Epidermal melanocyte (primary cell): ENCODE measurements at regions not wholly inside any gene's neighbourhood (a gene's known extent, or its start where the extent isn't known, plus 50 kb on each side); places are given as distances from the start of the nearest gene placed in this dataset.
"Not testable (repeated sequence)": the region's sequence is repeated elsewhere in the genome, so short reads cannot be mapped to it uniquely, and the experiment has no call there.

ENCODE experiments used
- DNase-seq: peaks from one replicate; pipeline ENCODE4 v3.0.0; 2011; ENCODE audit warnings: low spot score; ENCODE audit not compliant: insufficient read length

- not testable (repeated sequence) for DNase-seq
Observed at GRCh38 chr6:104676679-104677078, 183.0 kb downstream of the HACE1 start.

- not testable (repeated sequence) for DNase-seq
Observed at GRCh38 chr6:104675161-104675560, 184.6 kb downstream of the HACE1 start.

GRCh38 chr6:104673078-104673477, 186.6 kb downstream of the HACE1 start:
- DNase-seq, result not testable (repeated sequence)

- not testable (repeated sequence) for DNase-seq
Observed at GRCh38 chr6:104671591-104671891, 188.2 kb downstream of the HACE1 start.

GRCh38 chr6:104670834-104671590, 188.7 kb downstream of the HACE1 start:
- DNase-seq, result not testable (repeated sequence)

- no peak for DNase-seq
Observed at GRCh38 chr6:104669483-104669882, 190.2 kb downstream of the HACE1 start.

GRCh38 chr6:104656235-104656634, 203.5 kb downstream of the HACE1 start:
- DNase-seq, result no peak

- DNase-seq, result no peak
Observed at GRCh38 chr6:104653781-104654180, 205.9 kb downstream of the HACE1 start.

GRCh38 chr6:104648347-104648746, 211.4 kb downstream of the HACE1 start:
- no peak for DNase-seq

- DNase-seq, result no peak
Observed at GRCh38 chr6:104644848-104645247, 214.9 kb downstream of the HACE1 start.

GRCh38 chr6:104642871-104643270, 216.8 kb downstream of the HACE1 start:
- DNase-seq, result no peak

- no peak for DNase-seq
Observed at GRCh38 chr6:104640761-104641160, 219.0 kb downstream of the HACE1 start.

GRCh38 chr6:104640150-104640700, 219.5 kb downstream of the HACE1 start:
- no peak for DNase-seq

GRCh38 chr6:104639668-104640067, 220.1 kb downstream of the HACE1 start:
- DNase-seq, result no peak

GRCh38 chr6:104638841-104639290, 220.9 kb downstream of the HACE1 start:
- DNase-seq, result no peak

- no peak for DNase-seq
Observed at GRCh38 chr6:104633125-104633524, 226.6 kb downstream of the HACE1 start.

GRCh38 chr6:104632588-104632987, 227.1 kb downstream of the HACE1 start:
- DNase-seq, result no peak

- no peak for DNase-seq
Observed at GRCh38 chr6:104630955-104631354, 228.8 kb downstream of the HACE1 start.

GRCh38 chr6:104630522-104630921, 229.2 kb downstream of the HACE1 start:
- DNase-seq, result no peak

- no peak for DNase-seq
Observed at GRCh38 chr6:104629826-104630225, 229.9 kb downstream of the HACE1 start.

- no peak for DNase-seq
Observed at GRCh38 chr6:104625536-104625935, 234.2 kb downstream of the HACE1 start.

- DNase-seq, result no peak
Observed at GRCh38 chr6:104623052-104623690, 236.5 kb downstream of the HACE1 start.

- DNase-seq, result no peak
Observed at GRCh38 chr6:104621396-104621795, 238.3 kb downstream of the HACE1 start.
